RWPE2 (cell line): ENCODE measurements at regions not wholly inside any gene's neighbourhood (a gene's known extent, or its start where the extent isn't known, plus 50 kb on each side); places are given as distances from the start of the nearest gene placed in this dataset.

ENCODE experiments used
- ATAC-seq: fragments of 200-7000 bp; cut with Tn5 transposase; 3 replicates; pipeline ENCODE4 v1.9.1; 2021; ENCODE audit warnings: low read depth
- DNase-seq: peaks from one replicate; pipeline ENCODE4 v3.0.0-alpha.2; 2020; ENCODE audit warnings: low spot score
- H3K27ac ChIP-seq: fragments of 450-650 bp; 2 replicates; pipeline ENCODE4 v1.5.1; 2017; ENCODE audit warnings: mild to moderate bottlenecking; ENCODE audit not compliant: poor library complexity, severe bottlenecking
- H3K27me3 ChIP-seq: fragments of 250-450 bp; sonication (Bioruptor Pico); 2 replicates; pipeline ENCODE4 v1.5.1; 2021; ENCODE audit warnings: mild to moderate bottlenecking, moderate library complexity; ENCODE audit not compliant: insufficient read depth, poor library complexity, severe bottlenecking
- H3K36me3 ChIP-seq: fragments of 250-450 bp; sonication (Bioruptor Pico); 2 replicates; pipeline ENCODE4 v1.5.1; 2020; ENCODE audit warnings: low read depth, mild to moderate bottlenecking, moderate library complexity
- H3K4me1 ChIP-seq: fragments of 250-450 bp; sonication (Bioruptor Pico); 2 replicates; pipeline ENCODE4 v1.5.1; 2021; ENCODE audit warnings: mild to moderate bottlenecking, moderate library complexity; ENCODE audit not compliant: insufficient read depth, poor library complexity, severe bottlenecking
- H3K4me3 ChIP-seq: fragments of 250-450 bp; sonication (Bioruptor Pico); 2 replicates; pipeline ENCODE4 v1.5.1; 2021; ENCODE audit warnings: mild to moderate bottlenecking, moderate library complexity; ENCODE audit not compliant: severe bottlenecking
- H3K9me3 ChIP-seq: fragments of 250-450 bp; sonication (Bioruptor Pico); 2 replicates; pipeline ENCODE4 v1.5.1; 2021; ENCODE audit warnings: mild to moderate bottlenecking, moderate library complexity; ENCODE audit not compliant: severe bottlenecking
- CTCF ChIP-seq: fragments of 450-650 bp; IDR thresholded peaks from one replicate; pipeline ENCODE4 v1.5.1; 2017; ENCODE audit warnings: mild to moderate bottlenecking, moderate library complexity; ENCODE audit not compliant: poor library complexity, severe bottlenecking

DNA sequence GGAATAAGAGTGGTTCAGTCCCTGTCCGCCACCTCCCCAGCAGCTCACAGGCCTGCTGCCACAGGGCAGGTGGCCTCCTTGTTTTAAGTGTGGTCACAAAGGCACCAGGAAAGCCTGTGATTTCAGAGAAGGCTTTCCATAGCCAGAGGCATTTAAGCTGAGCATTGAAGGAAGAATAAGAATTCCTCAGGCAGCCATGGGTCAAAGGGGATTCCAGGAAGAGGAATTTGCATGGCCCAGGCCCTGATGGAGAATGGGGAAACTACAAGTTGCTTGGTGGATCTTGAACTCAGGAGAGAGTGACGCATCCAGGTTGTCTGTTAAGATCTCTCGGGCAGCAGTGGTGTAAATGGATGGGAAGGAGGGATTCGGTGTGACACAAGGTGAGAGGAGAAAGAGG is 66.7 kb downstream of the KLHDC7A start:
- DNase-seq (no peak), ATAC-seq (no peak)
- Histone ChIP-seq H3K27ac (no peak overlapping the region), H3K4me3 (no peak overlapping the region), H3K9me3 (no peaks in the 10 kb centered on the region), H3K27me3 (peaks cover 61% of the 10 kb centered on the region), H3K4me1 (no peaks in the 10 kb centered on the region), H3K36me3 (no peaks in the 10 kb centered on the region)
- TF ChIP-seq CTCF = no peak

GRCh38 chr1:18548643-18549042 is 67.9 kb downstream of the KLHDC7A start:
- Histone ChIP-seq H3K9me3 (no peaks in the 10 kb centered on the region), H3K36me3 (no peaks in the 10 kb centered on the region), H3K27me3 (peaks cover 49% of the 10 kb centered on the region), H3K4me1 (no peaks in the 10 kb centered on the region), H3K27ac (no peak overlapping the region), H3K4me3 (no peak overlapping the region)
- ATAC-seq = no peak
- TF ChIP-seq CTCF = no peak
- DNase-seq = no peak

- no peak for DNase-seq
- no peaks in the 10 kb centered on the region for H3K9me3 ChIP-seq
- H3K4me1 ChIP-seq = no peaks in the 10 kb centered on the region
- ATAC-seq = no peak
- no peak overlapping the region for H3K4me3 ChIP-seq
- peaks cover 44% of the 10 kb centered on the region for H3K27me3 ChIP-seq
- H3K36me3 ChIP-seq = no peaks in the 10 kb centered on the region
- TF ChIP-seq CTCF = no peak
- no peak overlapping the region for H3K27ac ChIP-seq
Measured at GRCh38 chr1:18549106-18549505, 68.4 kb downstream of the KLHDC7A start.

DNA sequence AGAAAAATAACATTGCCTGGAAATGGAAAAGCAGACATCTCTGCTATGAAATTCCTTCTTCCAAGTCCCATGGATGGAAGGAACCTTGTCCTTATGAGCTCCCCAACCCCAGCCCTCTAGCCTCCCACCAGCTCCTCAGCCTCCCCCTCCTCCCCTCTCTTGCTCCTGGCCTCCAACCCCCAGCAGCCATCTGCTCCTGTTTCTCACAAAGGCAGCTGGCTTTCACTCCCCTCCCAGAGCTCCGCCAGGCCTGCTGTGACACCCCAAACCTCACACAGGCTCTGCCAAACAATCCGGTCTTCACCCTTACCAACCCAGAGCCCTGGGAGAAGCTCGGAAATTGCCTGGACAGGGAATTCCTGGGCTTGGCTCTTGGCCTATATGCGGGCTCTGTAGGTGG is 69.2 kb downstream of the KLHDC7A start:
- Histone ChIP-seq H3K27ac (no peak overlapping the region), H3K9me3 (no peaks in the 10 kb centered on the region), H3K4me3 (no peak overlapping the region), H3K4me1 (no peaks in the 10 kb centered on the region), H3K36me3 (no peaks in the 10 kb centered on the region), H3K27me3 (peaks cover 41% of the 10 kb centered on the region)
- no peak for DNase-seq
- no peak for TF ChIP-seq CTCF
- ATAC-seq = no peak

GRCh38 chr1:18552631-18553030 is 71.9 kb downstream of the KLHDC7A start:
- TF ChIP-seq CTCF = no peak
- DNase-seq (no peak), ATAC-seq (no peak)
- Histone ChIP-seq H3K27me3 (peaks cover 37% of the 10 kb centered on the region), H3K9me3 (no peaks in the 10 kb centered on the region), H3K4me1 (no peaks in the 10 kb centered on the region), H3K4me3 (no peak overlapping the region), H3K36me3 (no peaks in the 10 kb centered on the region), H3K27ac (no peak overlapping the region)
